Activated naive CD4-positive, alpha-beta T cell treated with anti-CD3 and anti-CD28 coated beads, Interleukin-2, amount 50 U/mL, for 72 hours (primary cell): ENCODE measurements at regions not wholly inside any gene's neighbourhood (a gene's known extent, or its start where the extent isn't known, plus 50 kb on each side); places are given as distances from the start of the nearest gene placed in this dataset.

Experiments used
- ATAC-seq, 2 donors: fragments of 150-1000 bp; cut with Tn5 transposase; 2 replicates each; pipeline ENCODE4 v1.10.0; 2021; ENCODE audit warnings: mild to moderate bottlenecking in 2 of 2, moderate library complexity in 2 of 2
- DNase-seq, 2 donors: peaks; one replicate each; pipeline ENCODE4 v3.0.0; 2021 to 2022; ENCODE audit warnings: low spot score in 2 of 2
- H3K27ac Mint-ChIP-seq, 2 donors: one replicate each; pipeline ENCODE4 v1.8.0; 2022; ENCODE audit warnings: mild to moderate bottlenecking in 2 of 2, mixed read lengths in 2 of 2
- H3K36me3 Mint-ChIP-seq, 2 donors: one replicate each; pipeline ENCODE4 v1.8.0; 2022; ENCODE audit warnings: mixed read lengths in 2 of 2
- H3K9me3 Mint-ChIP-seq, 2 donors: one replicate each; pipeline ENCODE4 v1.8.0; 2022; ENCODE audit warnings: mixed read lengths in 2 of 2

DNA sequence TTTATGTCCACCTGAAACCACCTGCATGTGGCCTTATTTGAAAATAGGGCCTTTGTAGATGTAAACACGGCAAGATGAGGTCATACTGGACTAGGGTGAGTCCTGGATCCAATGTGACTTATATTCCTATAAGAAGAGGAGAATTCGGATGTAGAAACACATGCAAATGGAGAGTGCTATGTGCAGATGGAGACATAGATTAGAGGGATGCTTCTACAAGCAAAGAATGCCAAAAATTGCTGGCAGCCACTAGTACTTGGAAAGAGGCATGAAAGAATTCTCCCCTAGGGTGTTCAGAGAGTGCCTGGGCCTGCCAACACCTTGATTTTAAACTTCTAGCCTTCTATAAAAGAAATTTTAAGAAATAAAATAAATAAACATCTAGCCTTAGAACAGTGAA, 226.1 kb downstream of the RFC3 start:
- DNase-seq (no peak), ATAC-seq (no peak)
- H3K9me3 Mint-ChIP-seq: peaks cover 0 to 4% of the 10 kb centered on the region in 2 donors
- no peak overlapping the region for H3K27ac Mint-ChIP-seq
- H3K36me3 Mint-ChIP-seq: no peaks in the 10 kb centered on the region

DNA sequence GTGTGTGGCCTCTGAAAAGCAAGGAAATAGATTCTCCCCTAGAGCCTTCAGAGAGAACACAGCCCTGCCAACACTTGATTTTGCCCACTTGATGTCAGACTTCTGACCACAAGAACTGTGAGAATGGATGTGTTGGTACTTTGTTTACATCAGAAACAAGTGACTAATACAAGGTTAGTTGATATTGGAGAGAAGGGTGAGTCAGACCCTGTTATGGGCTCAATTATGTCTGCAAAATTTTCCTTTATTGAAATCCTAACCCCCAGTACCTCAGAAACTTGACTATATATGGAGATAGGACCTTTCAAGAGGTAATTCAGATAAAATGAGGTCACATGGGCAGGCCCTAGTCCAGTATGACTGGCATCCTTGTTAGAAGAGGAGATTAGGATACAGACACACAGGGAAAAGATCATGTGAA, 226.7 kb downstream of the RFC3 start:
- ATAC-seq (peak in 1 of 2 donors; percentile 49), DNase-seq (no peak)
- no peak overlapping the region for H3K27ac Mint-ChIP-seq
- H3K9me3 Mint-ChIP-seq: peaks cover 0 to 4% of the 10 kb centered on the region in 2 donors
- H3K36me3 Mint-ChIP-seq: no peaks in the 10 kb centered on the region

DNA sequence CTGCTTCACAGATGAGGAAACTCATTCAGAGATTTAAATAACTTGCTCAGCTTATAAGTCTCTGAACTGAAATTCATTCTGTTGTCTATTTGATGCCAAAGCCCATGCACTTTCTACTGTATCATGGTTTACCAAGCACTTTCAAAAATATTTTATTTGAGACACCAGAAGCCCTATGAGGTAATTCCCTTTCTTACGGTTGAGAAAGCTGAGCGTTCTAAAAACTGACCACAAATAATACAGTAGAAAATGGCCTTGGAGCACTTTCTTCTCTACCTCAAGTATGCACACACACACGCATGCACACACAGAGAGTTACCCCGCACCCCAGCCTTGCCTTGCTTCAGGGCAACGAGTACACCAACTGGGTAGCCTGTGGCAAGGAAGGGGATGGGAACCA, 228.5 kb downstream of the RFC3 start:
- DNase-seq (no peak), ATAC-seq (no peak)
- H3K9me3 Mint-ChIP-seq: peaks cover 0 to 8% of the 10 kb centered on the region in 2 donors
- H3K27ac Mint-ChIP-seq: no peak overlapping the region
- no peaks in the 10 kb centered on the region for H3K36me3 Mint-ChIP-seq

DNA sequence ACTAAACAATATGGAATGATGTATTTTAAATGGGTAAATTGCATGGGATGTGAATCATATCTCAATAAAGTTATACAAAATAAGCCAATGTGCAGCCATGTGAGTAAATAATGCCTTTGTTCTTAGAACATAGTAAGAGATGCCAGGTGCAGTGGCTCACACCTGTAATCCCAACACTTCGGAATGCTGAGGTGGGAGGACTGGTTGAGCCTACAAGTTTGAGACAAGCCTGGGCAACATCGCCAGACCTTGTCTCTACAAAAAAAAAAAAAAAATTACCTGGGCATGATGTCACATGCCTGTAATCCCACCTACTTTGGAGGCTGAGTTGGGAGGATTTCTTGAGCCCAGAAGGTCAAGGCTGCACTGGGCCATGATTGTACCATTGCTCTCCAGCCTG, 230.7 kb downstream of the RFC3 start:
- peaks cover 8 to 12% of the 10 kb centered on the region in 2 donors for H3K9me3 Mint-ChIP-seq
- H3K36me3 Mint-ChIP-seq: no peaks in the 10 kb centered on the region
- ATAC-seq (no peak), DNase-seq (no peak)
- no peak overlapping the region for H3K27ac Mint-ChIP-seq

DNA sequence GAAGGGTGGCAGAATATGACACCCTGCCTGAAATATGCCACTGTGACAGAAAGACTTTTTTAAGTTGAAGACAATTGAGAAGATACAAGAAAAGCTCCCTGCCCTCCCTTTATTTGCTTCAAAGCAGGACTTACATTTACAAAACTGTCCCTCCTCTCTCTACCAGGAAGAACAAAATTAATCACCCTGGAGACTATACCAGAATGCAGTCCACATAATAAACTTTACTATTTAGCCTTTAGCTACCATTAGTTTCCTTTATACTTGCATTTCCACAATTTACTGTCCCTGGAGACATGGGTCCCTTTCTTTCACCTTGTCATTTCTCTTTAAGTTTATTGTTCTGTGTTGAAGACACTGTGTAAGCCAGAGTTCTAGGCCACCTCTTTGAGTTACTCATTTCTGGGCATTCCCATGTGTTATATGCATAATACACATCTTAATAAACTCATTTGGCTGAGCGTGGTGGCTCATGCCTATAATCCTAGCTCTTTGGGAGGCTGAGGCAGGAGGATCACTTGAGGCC, 238.8 kb downstream of the RFC3 start:
- no peaks in the 10 kb centered on the region for H3K36me3 Mint-ChIP-seq
- H3K27ac Mint-ChIP-seq: no peak overlapping the region
- DNase-seq (no peak), ATAC-seq (no peak)
- H3K9me3 Mint-ChIP-seq: peaks cover 7 to 8% of the 10 kb centered on the region in 2 donors

DNA sequence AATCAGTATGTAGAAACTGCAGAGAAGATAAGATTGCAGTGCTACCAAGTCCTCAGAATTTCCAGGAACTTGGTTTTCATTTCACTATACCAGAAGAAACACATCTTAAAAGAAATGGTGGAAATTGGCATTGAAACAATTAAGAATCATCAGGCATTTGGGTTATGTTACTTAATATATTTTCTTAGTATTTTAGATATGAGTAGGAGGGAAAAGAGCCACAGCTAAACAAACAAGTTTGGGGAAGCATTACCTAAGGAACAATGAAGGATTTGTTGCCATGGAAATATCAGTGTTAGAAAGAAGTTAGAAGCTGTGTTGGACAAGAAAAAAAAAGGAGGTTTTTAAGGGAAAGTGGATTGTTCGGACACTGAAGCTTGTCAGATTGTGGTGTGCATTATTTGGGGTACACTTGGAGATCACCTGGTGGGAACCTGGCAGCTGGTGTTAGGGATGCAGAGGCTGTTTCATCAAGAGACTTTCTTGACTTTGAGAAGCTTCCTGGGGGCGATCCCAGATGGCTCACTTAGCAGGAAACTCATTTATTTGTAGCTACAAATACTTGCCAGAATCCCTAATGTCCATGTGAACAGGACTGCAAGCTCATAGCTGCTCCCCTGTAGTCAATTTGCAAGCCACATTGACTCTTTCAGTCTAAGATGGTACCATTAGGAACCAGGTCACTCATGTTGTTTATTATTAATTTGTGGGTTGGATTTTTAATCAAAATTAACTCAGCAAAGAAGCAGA, 246.7 kb downstream of the RFC3 start:
- Mint-ChIP-seq H3K27ac (no peak overlapping the region), H3K9me3 (no peaks in the 10 kb centered on the region), H3K36me3 (no peaks in the 10 kb centered on the region)
- no peak for DNase-seq
- no peak for ATAC-seq

DNA sequence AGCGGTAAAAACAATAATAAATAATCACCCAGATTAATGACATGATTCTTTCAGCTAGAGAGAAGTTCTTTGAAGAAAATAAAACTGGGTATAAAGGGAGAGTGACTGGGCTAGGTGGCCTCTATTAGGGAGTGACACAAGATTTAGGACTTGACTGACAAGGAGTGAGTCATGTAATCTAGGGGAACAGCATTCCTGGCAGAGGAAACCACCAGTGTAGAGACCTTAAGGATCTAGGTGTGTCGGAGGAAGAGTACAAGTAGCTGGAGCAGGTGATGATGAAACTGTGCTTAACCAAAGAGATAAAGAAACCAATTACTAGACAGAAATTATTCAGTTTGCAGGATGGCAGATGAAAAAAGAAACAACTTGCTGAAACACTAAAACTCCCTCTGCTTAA, 248.0 kb downstream of the RFC3 start:
- DNase-seq (no peak), ATAC-seq (no peak)
- Mint-ChIP-seq H3K9me3 (peaks cover under 1 to 5% of the 10 kb centered on the region in 2 donors), H3K27ac (no peak overlapping the region), H3K36me3 (no peaks in the 10 kb centered on the region)

DNA sequence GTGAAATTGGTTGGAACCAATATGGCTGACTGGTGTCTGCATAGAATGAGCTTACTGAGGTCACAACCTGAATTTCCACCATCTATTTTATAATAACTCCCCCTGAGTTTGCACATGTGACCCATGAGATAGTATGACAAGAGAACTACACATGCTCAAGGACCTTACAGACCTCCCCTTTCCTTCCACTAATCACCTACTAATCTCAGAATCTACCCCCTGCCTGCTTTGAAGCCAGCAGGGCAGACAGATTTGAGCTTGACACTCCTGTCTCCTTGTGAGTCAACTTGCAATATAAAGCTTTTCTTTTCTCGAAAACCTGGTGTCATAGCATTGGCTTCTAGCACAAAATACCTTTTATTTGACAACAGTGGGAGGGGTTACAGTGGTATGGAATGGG, 248.4 kb downstream of the RFC3 start:
- no peak for ATAC-seq

DNA sequence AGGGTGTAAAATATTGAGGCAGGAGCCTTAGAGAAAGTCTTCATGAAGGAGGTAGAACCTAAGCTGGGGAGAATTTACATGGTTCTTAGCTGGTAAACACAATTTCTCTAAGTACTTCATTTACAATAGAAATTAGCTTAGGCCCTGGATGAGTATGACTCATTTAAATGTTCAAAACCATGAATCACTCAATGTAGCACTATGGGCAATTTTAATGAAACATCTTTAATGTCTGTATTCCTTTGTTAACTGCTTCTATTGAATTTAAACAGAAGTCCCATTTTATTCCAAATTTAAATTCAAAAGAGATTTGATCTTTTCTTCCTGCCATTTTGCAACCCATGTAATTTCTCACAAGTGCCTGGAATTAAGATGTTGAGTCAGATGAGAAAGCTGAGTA, 252.1 kb downstream of the RFC3 start:
- H3K27ac Mint-ChIP-seq: no peak overlapping the region
- H3K9me3 Mint-ChIP-seq: peaks cover 11 to 18% of the 10 kb centered on the region in 2 donors
- ATAC-seq (no peak), DNase-seq (no peak)
- H3K36me3 Mint-ChIP-seq: no peaks in the 10 kb centered on the region

More for the DNA sequence above, 248.4 kb downstream of the RFC3 start:
- Mint-ChIP-seq H3K36me3 (no peaks in the 10 kb centered on the region), H3K27ac (no peak overlapping the region), H3K9me3 (peaks cover 5% of the 10 kb centered on the region in 2 donors)
- no peak for DNase-seq

DNA sequence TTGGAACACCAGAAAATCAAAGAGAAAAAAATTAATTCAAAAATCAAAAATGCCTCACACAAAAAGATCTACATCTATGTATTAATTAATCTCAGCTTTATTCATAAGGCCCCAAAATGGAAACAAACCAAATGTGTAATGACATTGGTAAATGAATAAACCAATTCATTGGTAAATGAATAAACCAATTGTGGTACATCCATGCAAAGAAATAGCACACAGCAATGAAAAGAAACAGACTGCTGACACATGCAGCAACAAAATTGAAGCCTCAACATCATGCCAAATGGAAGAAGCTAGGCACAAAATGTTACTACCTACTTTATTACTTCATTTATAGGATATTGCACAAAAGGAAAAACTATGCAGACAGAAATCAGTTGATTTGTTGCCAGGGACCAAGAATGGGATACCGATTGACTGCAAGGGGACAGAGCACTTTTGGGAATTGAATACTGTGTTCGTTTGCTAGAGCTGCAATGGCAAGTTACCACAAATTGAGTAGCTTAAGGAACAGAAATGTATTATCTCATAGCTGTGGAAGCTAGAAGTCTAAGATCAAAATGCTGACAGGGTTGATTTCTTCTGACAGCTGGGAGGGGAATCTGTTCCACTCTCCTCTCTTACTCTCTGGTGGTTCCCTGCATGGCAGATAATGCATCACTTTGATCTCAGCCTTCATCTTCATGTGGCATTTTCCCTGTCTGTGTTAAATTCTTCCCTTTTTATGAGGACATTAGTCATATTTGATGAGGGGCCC, 252.8 kb downstream of the RFC3 start:
- DNase-seq (no peak), ATAC-seq (no peak)
- no peaks in the 10 kb centered on the region for H3K36me3 Mint-ChIP-seq
- peaks cover 11 to 18% of the 10 kb centered on the region in 2 donors for H3K9me3 Mint-ChIP-seq
- no peak overlapping the region for H3K27ac Mint-ChIP-seq

DNA sequence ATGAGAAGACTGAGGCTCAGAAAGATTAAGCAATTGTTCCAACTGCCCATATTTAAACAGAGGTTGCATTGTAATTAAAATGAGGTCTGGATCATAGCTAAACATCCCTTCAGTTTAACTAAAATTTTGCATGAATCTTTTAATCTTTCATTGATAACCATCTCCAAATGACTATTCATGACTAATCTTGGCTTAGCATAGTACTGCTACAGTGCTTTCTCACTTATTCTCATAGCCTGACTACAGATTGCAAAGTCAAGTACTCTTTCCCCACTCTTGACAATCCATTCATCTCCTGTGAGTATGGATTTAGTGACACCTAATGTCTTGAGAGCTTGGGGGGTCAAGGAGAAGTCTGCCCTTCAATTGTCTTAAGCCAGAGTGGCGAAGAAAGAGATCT, 258.4 kb downstream of the RFC3 start:
- peaks cover 6 to 13% of the 10 kb centered on the region in 2 donors for H3K9me3 Mint-ChIP-seq
- no peak for ATAC-seq
- H3K36me3 Mint-ChIP-seq: no peaks in the 10 kb centered on the region
- no peak for DNase-seq
- H3K27ac Mint-ChIP-seq: no peak overlapping the region

DNA sequence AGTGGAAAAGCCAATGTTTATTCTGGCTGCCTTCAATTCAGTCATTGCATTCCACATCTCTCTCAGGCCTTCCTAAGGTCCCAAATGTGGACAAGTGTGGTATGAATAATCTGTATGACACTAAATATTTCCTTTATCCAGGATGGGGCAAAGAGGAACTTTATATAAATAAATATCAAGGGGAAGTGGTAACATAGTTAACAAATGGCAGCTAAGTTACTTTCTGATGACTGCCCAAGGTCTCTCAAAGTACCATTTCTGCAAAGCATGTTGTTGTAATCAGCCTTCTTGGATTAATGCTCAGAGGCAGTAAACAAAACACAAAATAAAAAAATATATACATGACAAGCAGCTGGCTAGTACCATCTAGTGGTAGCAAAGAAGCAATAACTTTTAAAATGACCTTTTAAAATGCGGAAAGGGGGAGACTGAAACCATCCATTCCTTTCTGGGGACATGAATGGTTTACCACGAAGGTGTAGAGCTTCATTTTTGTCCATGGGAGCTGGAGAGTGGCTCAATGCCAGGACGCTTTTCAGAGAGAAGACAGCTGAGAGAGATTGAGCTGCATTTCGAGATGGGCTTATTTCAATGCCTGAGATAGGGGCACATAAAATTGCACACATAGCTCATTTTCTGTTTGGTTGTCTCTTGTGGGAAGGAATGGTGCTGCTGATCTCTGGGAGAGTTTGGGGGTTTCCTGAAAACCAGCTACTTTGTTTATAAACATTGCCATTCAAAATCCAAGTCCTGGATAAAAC, 259.2 kb downstream of the RFC3 start:
- Mint-ChIP-seq H3K36me3 (no peaks in the 10 kb centered on the region), H3K9me3 (peaks cover 5 to 11% of the 10 kb centered on the region in 2 donors), H3K27ac (no peak overlapping the region)
- ATAC-seq (no peak), DNase-seq (no peak)

DNA sequence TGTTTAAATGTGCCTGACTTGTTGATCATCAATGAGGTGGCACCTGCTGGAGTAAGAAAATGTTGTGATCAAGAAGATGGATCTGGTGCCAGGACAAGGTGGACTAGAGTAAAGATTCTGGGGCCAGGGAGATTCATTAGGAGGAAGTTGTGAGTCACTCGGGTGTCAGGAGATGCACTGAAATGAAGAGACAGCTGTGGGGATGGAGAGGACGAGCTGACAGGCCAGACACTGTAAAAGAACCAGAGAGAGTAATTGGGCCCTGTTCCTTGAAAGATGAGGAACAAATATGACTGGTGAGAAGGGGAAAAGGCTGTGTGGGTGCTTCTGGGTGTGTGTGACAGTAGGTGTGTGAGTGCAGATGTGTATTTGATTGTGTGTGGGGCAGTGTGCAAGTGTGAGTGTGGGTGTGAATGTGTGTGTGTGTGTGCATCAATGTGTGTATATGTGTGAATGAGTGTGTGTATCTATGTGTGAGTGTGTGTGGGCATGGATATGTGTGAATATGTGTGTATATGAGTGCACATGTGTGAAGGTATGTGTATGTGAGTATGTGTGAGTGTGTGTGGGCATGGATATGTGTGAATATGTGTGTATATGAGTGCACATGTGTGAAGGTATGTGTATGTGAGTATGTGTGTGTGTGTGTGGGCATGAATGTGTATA, 260.5 kb downstream of the RFC3 start:
- Mint-ChIP-seq H3K36me3 (no peaks in the 10 kb centered on the region), H3K9me3 (peaks cover 0 to 10% of the 10 kb centered on the region in 2 donors), H3K27ac (no peak overlapping the region)
- DNase-seq (no peak), ATAC-seq (no peak)

DNA sequence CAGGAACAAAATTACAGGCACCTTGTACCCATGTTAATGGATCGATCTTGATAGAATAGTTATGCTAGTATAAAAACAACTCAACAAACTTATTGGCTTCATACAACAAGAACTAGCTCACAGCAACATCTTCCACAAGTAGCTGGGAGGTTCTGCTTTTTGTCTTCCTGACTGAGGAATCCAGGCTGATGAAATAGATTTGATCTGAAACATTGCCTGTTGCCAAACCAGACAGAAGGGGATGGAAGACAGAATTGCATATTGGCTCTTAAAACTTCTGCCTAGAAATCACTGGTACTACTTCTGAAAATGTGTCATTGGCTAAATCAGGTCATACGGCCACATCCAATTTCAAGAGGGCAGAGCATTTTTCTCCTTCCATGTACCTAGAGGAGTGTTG, 267.3 kb downstream of the RFC3 start:
- H3K36me3 Mint-ChIP-seq: peaks cover 0 to 5% of the 10 kb centered on the region in 2 donors
- H3K9me3 Mint-ChIP-seq: peaks cover 5 to 25% of the 10 kb centered on the region in 2 donors
- DNase-seq (no peak), ATAC-seq (no peak)
- no peak overlapping the region for H3K27ac Mint-ChIP-seq

DNA sequence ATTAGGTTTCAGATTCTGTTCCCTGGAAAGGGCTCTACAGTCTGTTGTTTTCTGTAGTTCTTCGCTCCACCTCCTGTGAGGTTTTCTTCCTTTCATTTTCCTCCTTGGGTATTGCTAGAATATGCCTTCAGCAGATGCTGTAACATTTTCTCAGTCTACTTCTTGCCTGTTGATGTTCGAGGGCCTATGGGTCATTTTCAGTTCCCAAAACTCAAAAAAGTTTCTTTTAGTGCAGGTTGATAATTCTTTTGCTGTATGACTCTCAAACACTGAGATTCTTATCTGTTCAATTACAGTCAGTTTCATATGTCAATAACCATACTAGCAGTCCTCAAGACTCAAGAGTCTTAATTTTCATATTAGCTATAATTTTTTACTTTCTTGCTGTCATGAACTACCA, 268.3 kb downstream of the RFC3 start:
- peaks cover 5 to 25% of the 10 kb centered on the region in 2 donors for H3K9me3 Mint-ChIP-seq
- ATAC-seq (no peak), DNase-seq (no peak)
- H3K27ac Mint-ChIP-seq: no peak overlapping the region
- peaks cover 0 to 5% of the 10 kb centered on the region in 2 donors for H3K36me3 Mint-ChIP-seq

DNA sequence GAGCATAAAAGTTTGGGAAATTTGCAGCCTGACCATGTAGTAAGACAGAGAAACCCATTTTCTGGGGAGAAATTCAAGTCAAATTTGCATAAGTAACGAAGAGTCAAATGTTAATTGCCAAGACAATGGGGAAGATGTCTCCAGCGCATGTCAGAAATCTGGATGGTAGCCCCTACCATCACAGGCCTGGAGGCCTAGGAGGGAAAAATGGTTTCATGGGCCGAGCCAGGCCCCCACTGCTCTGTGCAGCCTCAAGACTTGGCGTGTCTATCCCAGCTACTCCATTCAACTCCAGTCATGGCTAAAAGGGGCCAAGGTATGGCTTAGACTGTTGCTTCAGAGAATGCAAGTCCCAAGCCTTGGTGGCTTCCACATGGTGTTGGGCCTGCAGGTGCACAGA, 269.8 kb downstream of the RFC3 start:
- Mint-ChIP-seq H3K27ac (no peak overlapping the region), H3K9me3 (peaks cover 5 to 25% of the 10 kb centered on the region in 2 donors), H3K36me3 (peaks cover 0 to 5% of the 10 kb centered on the region in 2 donors)
- DNase-seq: no peak
- no peak for ATAC-seq
